Left lung (tissue), 4 donors: ENCODE measurements at regions not wholly inside any gene's neighbourhood (a gene's known extent, or its start where the extent isn't known, plus 50 kb on each side); places are given as distances from the start of the nearest gene placed in this dataset.

ENCODE experiments used
- ATAC-seq: fragments of 200-7000 bp; cut with Tn5 transposase; one replicate; pipeline ENCODE4 v1.9.1; 2020; ENCODE audit warnings: moderate library complexity
- DNase-seq, 4 donors: peaks; one replicate each; pipeline ENCODE4 v3.0.0-alpha.2; 2013 to 2020
- H3K27ac ChIP-seq, 2 donors: fragments of 200-600 bp; sonication (generic) in 1 of 2; one replicate each; pipeline versions ENCODE4 v1.5.0 to v1.8.0; 2020 to 2021
- H3K27me3 ChIP-seq, 2 donors: fragments of 200-600 bp; sonication (generic) in 1 of 2; one replicate each; pipeline versions ENCODE4 v1.5.0 to v1.8.0; 2020 to 2021
- H3K36me3 ChIP-seq, 2 donors: fragments of 200-600 bp; sonication (generic) in 1 of 2; one replicate each; pipeline versions ENCODE4 v1.5.0 to v1.8.0; 2020 to 2021
- H3K4me1 ChIP-seq, 2 donors: fragments of 200-600 bp; one replicate each; pipeline ENCODE4 v1.8.0; 2021
- H3K4me3 ChIP-seq, 2 donors: fragments of 200-600 bp; sonication (generic) in 1 of 2; one replicate each; pipeline versions ENCODE4 v1.5.0 to v1.8.0; 2020 to 2021; ENCODE audit warnings: mild to moderate bottlenecking in 1 of 2
- H3K9me3 ChIP-seq, 2 donors: fragments of 200-600 bp; sonication (generic) in 1 of 2; one replicate each; pipeline versions ENCODE4 v1.5.0 to v1.8.0; 2020 to 2021
- CTCF ChIP-seq, 2 donors: fragments of 200-600 bp; sonication (generic) in 1 of 2; IDR thresholded peaks; one replicate each; pipeline versions ENCODE4 v1.5.0 to v1.8.0; 2021; ENCODE audit warnings: antibody characterized with exemption in 2 of 2
- intact Hi-C, 2 donors: fragments of 100-400 bp; cut with DNase I; formaldehyde crosslinking; loops; one replicate each; pipeline versions ENCODE4 v1.11.2 to v1.14.2; 2022
- donor health status: DM: no; HTN: yes; CAD: no.
- donor health status: DM: no; HTN: no; CAD: no.

DNA sequence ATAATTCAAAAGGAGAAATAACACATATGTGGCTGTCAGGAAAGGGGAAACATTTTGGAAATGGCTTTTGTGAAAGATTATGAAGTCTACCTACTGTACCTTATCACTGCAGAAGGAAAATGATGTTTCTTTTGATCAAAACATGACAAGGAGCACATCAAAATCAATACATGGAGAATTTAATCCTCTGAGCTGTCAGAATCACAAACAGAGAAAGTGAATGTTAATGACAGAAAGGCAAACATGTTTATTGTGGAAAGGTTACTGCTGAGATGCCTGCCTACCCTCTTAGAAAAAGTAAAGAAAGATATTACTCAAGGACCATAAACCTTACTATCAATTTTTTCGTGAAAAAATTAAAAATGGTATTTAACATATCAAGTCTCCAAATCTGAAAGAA lies 794.5 kb upstream of the GYPC start:
- no peak for ATAC-seq
- H3K4me3 ChIP-seq: no peak overlapping the region
- intact Hi-C loops: no loop called here

DNA sequence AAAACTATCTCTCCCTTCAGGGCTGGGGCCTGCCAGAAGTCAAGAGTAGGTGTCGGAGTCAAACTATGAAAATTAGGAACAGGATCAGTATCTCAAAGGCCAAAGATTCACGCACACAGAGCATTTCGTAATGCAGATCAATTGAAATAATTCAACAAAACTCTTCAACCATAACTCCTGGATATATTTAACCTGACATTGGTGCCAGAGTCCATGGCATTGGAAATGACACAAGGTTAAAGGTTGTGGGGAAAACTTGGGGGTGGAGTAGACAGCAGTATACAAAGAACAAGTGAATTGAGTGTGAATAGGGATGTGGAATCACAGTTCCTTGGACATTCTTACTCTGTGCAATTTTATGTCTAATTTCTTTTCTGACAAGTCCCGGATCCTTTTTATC lies 788.0 kb upstream of the GYPC start:
- Histone ChIP-seq H3K27ac (no peak overlapping the region), H3K36me3 (no peaks in the 10 kb centered on the region), H3K9me3 (peaks cover 0 to 4% of the 10 kb centered on the region in 2 donors), H3K27me3 (no peaks in the 10 kb centered on the region), H3K4me1 (no peaks in the 10 kb centered on the region), H3K4me3 (no peak overlapping the region)
- TF ChIP-seq CTCF (IDR thresholded peaks at IDR 0.05): no peak
- ATAC-seq (no peak), DNase-seq (no peak)
- intact Hi-C loops: no loop called here

More for the DNA sequence above, 794.5 kb upstream of the GYPC start:
- no peaks in the 10 kb centered on the region for H3K27me3 ChIP-seq
- no peaks in the 10 kb centered on the region for H3K36me3 ChIP-seq
- no peak for DNase-seq
- H3K4me1 ChIP-seq: no peaks in the 10 kb centered on the region
- TF ChIP-seq CTCF (IDR thresholded peaks at IDR 0.05): no peak
- no peak overlapping the region for H3K27ac ChIP-seq
- no peaks in the 10 kb centered on the region for H3K9me3 ChIP-seq

DNA sequence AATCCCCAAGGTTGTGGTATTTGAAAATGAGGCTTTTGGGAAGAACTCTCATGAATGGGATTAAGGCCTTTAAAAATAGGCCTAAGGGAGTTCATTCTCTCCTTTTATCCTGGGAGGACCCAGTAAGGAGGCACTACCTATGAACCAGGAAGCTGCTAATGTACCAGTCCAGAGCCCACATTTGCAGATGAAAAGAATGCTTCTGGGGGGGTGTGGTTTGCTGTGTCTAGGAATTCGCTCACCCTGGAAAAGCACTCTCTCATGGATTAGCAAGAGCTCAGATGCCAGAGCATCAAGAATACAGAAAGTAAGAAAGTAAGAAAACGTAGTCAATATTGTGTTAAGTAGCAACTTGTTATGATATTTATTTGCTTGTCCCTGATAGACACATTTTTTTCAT lies 785.7 kb upstream of the GYPC start:
- H3K36me3 ChIP-seq: no peaks in the 10 kb centered on the region
- DNase-seq (no peak), ATAC-seq (no peak)
- H3K27me3 ChIP-seq: no peaks in the 10 kb centered on the region
- intact Hi-C loops: no loop called here
- H3K4me1 ChIP-seq: no peaks in the 10 kb centered on the region
- no peak overlapping the region for H3K27ac ChIP-seq
- TF ChIP-seq CTCF (IDR thresholded peaks at IDR 0.05): no peak
- no peak overlapping the region for H3K4me3 ChIP-seq
- H3K9me3 ChIP-seq: peaks cover 0 to 4% of the 10 kb centered on the region in 2 donors

GRCh38 chr2:125870746-125871145 lies 785.2 kb upstream of the GYPC start:
- no peak overlapping the region for H3K27ac ChIP-seq
- ATAC-seq (no peak), DNase-seq (no peak)
- no peaks in the 10 kb centered on the region for H3K27me3 ChIP-seq
- H3K4me3 ChIP-seq: no peak overlapping the region
- peaks cover 0 to 4% of the 10 kb centered on the region in 2 donors for H3K9me3 ChIP-seq
- intact Hi-C loops: no loop called here
- H3K36me3 ChIP-seq: no peaks in the 10 kb centered on the region
- TF ChIP-seq CTCF (IDR thresholded peaks at IDR 0.05): no peak
- no peaks in the 10 kb centered on the region for H3K4me1 ChIP-seq

GRCh38 chr2:125874564-125874963 lies 781.4 kb upstream of the GYPC start:
- no peak overlapping the region for H3K4me3 ChIP-seq
- intact Hi-C loops: no loop called here

More at GRCh38 chr2:125874564-125874963, 781.4 kb upstream of the GYPC start:
- Histone ChIP-seq H3K4me1 (no peaks in the 10 kb centered on the region), H3K36me3 (no peaks in the 10 kb centered on the region), H3K9me3 (peaks cover 0 to 11% of the 10 kb centered on the region in 2 donors), H3K27ac (no peak overlapping the region), H3K27me3 (no peaks in the 10 kb centered on the region)
- ATAC-seq (no peak), DNase-seq (no peak)
- TF ChIP-seq CTCF (IDR thresholded peaks at IDR 0.05): no peak
